Activated naive CD4-positive, alpha-beta T cell treated with anti-CD3 and anti-CD28 coated beads for 36 hours (primary cell): ENCODE measurements at regions not wholly inside any gene's neighbourhood (a gene's known extent, or its start where the extent isn't known, plus 50 kb on each side); places are given as distances from the start of the nearest gene placed in this dataset.

Experiments
- CTCF ChIA-PET: fragments of 350-600 bp; sonication (Branson Sonifier 250); formaldehyde crosslinking; loops from one replicate; lab custom pipeline; 2021; ENCODE audit warnings: antibody characterized with exemption; lab: Charles Lee
- DNase-seq: peaks from one replicate; pipeline ENCODE4 v3.0.0-alpha.2; 2020
- H3K27ac Mint-ChIP-seq: one replicate; pipeline ENCODE4 v1.8.0; 2021; ENCODE audit warnings: mild to moderate bottlenecking, mixed read lengths
- H3K27me3 Mint-ChIP-seq: one replicate; pipeline ENCODE4 v1.8.0; 2021; ENCODE audit warnings: low read depth, mixed read lengths
- H3K36me3 Mint-ChIP-seq: one replicate; pipeline ENCODE4 v1.8.0; 2021; ENCODE audit warnings: low read depth, mixed read lengths
- H3K4me1 Mint-ChIP-seq: one replicate; pipeline ENCODE4 v1.8.0; 2021; ENCODE audit warnings: low read depth, mixed read lengths
- H3K4me3 Mint-ChIP-seq: one replicate; pipeline ENCODE4 v1.8.0; 2021; ENCODE audit warnings: mild to moderate bottlenecking, moderate library complexity, mixed read lengths
- H3K9me3 Mint-ChIP-seq: one replicate; pipeline ENCODE4 v1.8.0; 2021; ENCODE audit warnings: mixed read lengths
- intact Hi-C: fragments of 100-400 bp; cut with micrococcal nuclease; formaldehyde crosslinking; loops from one replicate; pipeline ENCODE4 v1.15.1; 2023

- intact Hi-C loops = no loop called here
- CTCF ChIA-PET = no interaction called here
- H3K4me1 Mint-ChIP-seq = no peaks in the 10 kb centered on the region
- H3K4me3 Mint-ChIP-seq = no peak overlapping the region
- peaks cover 2% of the 10 kb centered on the region for H3K9me3 Mint-ChIP-seq
- no peaks in the 10 kb centered on the region for H3K27me3 Mint-ChIP-seq
- H3K36me3 Mint-ChIP-seq = no peaks in the 10 kb centered on the region
- DNase-seq = no peak
- H3K27ac Mint-ChIP-seq = no peak overlapping the region
These were observed 482.2 kb upstream of the CELF4 start for GRCh38 chr18:38047820-38048219.

GRCh38 chr18:38046651-38047050 lies 481.1 kb upstream of the CELF4 start:
- peaks cover 2% of the 10 kb centered on the region for H3K9me3 Mint-ChIP-seq
- no peak for DNase-seq
- intact Hi-C loops = no loop called here
- no peak overlapping the region for H3K27ac Mint-ChIP-seq
- no peaks in the 10 kb centered on the region for H3K4me1 Mint-ChIP-seq
- CTCF ChIA-PET = no interaction called here
- H3K36me3 Mint-ChIP-seq = no peaks in the 10 kb centered on the region
- H3K4me3 Mint-ChIP-seq = no peak overlapping the region
- no peaks in the 10 kb centered on the region for H3K27me3 Mint-ChIP-seq

DNA sequence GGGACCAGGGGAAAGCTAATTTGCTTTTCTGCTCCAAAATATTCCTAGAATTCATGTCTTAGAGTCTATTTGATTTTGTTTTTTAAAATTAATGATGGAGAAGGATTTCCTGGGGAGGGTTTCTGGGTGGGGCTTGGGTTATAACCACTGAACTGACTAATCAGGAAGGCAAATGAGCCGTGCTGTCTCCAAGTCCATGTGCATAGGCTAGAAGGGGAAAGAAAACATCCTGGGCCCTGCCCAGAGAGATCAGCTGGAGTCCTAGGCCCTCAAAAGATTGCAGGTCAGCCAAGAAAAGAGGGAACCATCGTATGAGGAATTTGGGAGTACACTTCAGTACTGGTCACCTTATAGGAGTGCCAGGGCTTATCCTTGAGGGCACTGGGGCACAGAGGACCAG lies 480.2 kb upstream of the CELF4 start:
- no peak for DNase-seq
- H3K27me3 Mint-ChIP-seq = no peaks in the 10 kb centered on the region
- no peaks in the 10 kb centered on the region for H3K36me3 Mint-ChIP-seq
- intact Hi-C loops = no loop called here
- H3K4me3 Mint-ChIP-seq = no peak overlapping the region
- CTCF ChIA-PET = no interaction called here
- peaks cover 2% of the 10 kb centered on the region for H3K9me3 Mint-ChIP-seq
- H3K4me1 Mint-ChIP-seq = no peaks in the 10 kb centered on the region
- H3K27ac Mint-ChIP-seq = no peak overlapping the region

GRCh38 chr18:38042211-38042890 lies 476.8 kb upstream of the CELF4 start:
- DNase-seq = no peak
- Mint-ChIP-seq H3K27ac (no peak overlapping the region), H3K27me3 (no peaks in the 10 kb centered on the region), H3K36me3 (no peaks in the 10 kb centered on the region), H3K4me3 (no peak overlapping the region), H3K4me1 (no peaks in the 10 kb centered on the region), H3K9me3 (peaks cover 2% of the 10 kb centered on the region)
- CTCF ChIA-PET = interaction anchor here (0.6 kb wide), 1 partner anchor 16 kb away, joined by 3 read pairs; no protein-coding TSS in a partner anchor
- intact Hi-C loops = no loop called here

DNA sequence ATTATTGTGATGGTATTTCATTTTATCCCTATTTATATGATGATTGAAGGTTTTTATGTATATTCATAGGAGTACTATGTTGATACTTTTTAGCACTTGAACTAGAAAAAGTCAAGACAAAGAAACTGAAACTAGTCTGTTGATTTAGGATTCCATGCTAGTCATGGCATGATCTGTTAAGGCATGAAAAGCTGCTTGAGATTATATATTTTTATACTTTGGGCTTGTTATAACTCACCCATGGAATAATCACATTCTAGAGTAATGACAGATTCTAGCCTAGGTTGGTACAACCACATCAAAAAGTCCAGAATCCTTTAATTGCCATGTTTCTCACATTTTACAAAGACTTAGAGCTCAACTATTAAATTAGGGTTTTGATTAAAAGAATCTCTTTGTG lies 472.6 kb upstream of the CELF4 start:
- intact Hi-C loops = no loop called here
- CTCF ChIA-PET = no interaction called here
- DNase-seq = no peak
- Mint-ChIP-seq H3K9me3 (no peaks in the 10 kb centered on the region), H3K27ac (no peak overlapping the region), H3K4me1 (no peaks in the 10 kb centered on the region), H3K4me3 (no peak overlapping the region), H3K27me3 (no peaks in the 10 kb centered on the region), H3K36me3 (no peaks in the 10 kb centered on the region)

- CTCF ChIA-PET = no interaction called here
These were observed 469.6 kb upstream of the CELF4 start for GRCh38 chr18:38035193-38035592.

DNA sequence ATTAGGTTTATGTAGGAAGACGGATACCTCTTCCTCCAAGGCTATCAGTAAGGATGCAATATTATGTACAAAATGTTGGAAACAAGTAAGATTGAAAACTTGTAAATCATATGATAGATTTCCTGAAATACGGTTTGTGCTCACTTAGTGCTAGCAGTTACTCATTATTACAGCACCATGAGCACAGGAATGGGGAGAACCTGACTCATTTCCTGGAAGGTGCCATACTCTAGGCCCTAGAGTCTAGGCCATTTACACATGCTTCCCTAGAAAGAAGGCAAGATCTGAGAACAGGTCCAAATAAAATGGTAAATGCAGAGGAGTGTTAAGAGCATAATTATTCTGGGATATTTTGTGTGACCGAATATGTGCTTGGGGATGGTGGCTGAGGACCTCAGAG lies 467.7 kb upstream of the CELF4 start:
- no peaks in the 10 kb centered on the region for H3K9me3 Mint-ChIP-seq
- intact Hi-C loops = no loop called here
- H3K36me3 Mint-ChIP-seq = no peaks in the 10 kb centered on the region
- H3K4me3 Mint-ChIP-seq = no peak overlapping the region
- no peaks in the 10 kb centered on the region for H3K4me1 Mint-ChIP-seq
- no peak for DNase-seq
- H3K27me3 Mint-ChIP-seq = no peaks in the 10 kb centered on the region
- H3K27ac Mint-ChIP-seq = no peak overlapping the region
- CTCF ChIA-PET = no interaction called here

More at GRCh38 chr18:38035193-38035592, 469.6 kb upstream of the CELF4 start:
- intact Hi-C loops = no loop called here
- DNase-seq = no peak
- no peaks in the 10 kb centered on the region for H3K27me3 Mint-ChIP-seq
- H3K9me3 Mint-ChIP-seq = no peaks in the 10 kb centered on the region
- H3K27ac Mint-ChIP-seq = no peak overlapping the region
- no peak overlapping the region for H3K4me3 Mint-ChIP-seq
- H3K36me3 Mint-ChIP-seq = no peaks in the 10 kb centered on the region
- no peaks in the 10 kb centered on the region for H3K4me1 Mint-ChIP-seq

DNA sequence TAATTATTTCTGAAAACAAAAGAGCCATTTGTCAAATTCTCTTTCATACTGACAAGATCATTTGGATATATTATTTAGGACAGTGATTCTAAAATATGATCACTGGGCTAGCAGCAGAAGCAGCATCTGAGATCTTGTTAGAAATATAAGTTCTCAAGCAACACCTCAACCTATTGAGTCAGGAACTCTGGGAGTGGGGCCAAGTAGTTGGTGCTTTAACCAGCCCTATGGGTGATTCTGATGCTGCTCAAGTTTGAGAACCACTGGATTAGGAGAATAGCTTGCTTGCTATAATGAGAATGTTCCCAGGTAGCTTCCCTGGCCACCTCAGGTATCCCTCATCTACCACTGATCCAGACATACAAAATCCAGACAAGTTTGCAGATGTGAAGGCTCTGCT lies 466.9 kb upstream of the CELF4 start:
- DNase-seq = no peak
- intact Hi-C loops = no loop called here
- Mint-ChIP-seq H3K36me3 (no peaks in the 10 kb centered on the region), H3K9me3 (no peaks in the 10 kb centered on the region), H3K27me3 (no peaks in the 10 kb centered on the region), H3K27ac (no peak overlapping the region), H3K4me3 (no peak overlapping the region), H3K4me1 (no peaks in the 10 kb centered on the region)
- CTCF ChIA-PET = no interaction called here

DNA sequence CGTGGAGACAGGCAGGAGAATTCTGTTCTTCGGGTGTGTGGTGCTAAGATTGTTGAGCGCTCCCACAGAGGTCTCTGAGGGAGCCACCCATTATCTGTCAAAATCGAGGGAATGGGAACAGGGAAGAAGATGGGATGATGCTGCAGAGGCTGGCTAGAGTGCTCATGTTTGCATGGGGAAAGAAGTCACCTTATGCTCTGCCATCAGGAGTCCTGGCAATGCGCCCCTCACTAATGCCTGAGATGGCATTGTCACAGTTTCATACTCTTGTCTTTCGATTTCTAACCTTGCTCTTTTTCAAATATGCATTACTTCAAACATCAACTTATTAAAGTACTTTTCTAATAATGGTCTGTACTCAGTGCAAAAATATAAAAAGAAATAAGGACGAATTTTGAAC lies 463.3 kb upstream of the CELF4 start:
- Mint-ChIP-seq H3K9me3 (peaks cover 2% of the 10 kb centered on the region), H3K27ac (no peak overlapping the region), H3K27me3 (no peaks in the 10 kb centered on the region), H3K4me3 (no peak overlapping the region), H3K36me3 (no peaks in the 10 kb centered on the region), H3K4me1 (no peaks in the 10 kb centered on the region)
- DNase-seq = no peak
- CTCF ChIA-PET = no interaction called here
- intact Hi-C loops = no loop called here

DNA sequence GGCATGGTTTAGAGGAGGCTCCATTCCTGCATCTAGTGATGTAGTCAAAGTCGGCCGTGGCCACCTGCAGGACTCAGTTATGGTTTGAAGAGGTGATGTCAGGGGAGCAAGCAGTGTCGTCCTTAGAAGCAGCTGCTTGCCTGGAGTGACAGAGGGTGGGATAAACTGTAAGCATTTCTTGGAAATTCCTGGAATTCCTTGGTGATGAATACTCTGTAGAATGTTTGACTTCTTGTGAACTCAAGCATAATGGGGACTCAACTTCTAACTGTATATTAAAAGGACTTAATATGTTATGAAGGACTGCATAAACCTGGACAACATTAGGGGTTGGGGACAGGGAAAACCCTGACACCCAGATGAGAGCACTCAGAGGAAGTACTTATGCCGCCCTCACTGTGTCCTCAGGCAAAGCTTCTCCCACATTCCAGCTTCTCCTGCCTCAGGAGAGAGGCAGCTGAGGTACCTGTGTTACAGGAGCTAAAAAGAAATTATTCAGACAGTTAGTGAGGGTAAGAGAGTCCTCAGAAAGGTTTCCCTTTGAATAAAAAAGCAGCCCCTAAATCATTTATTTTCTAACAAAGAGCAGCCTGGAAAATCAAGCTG lies 459.9 kb upstream of the CELF4 start:
- no peak for DNase-seq
- no peak overlapping the region for H3K4me3 Mint-ChIP-seq
- intact Hi-C loops = no loop called here
- H3K27me3 Mint-ChIP-seq = no peaks in the 10 kb centered on the region
- H3K27ac Mint-ChIP-seq = no peak overlapping the region
- no peaks in the 10 kb centered on the region for H3K36me3 Mint-ChIP-seq
- peaks cover 4% of the 10 kb centered on the region for H3K9me3 Mint-ChIP-seq
- H3K4me1 Mint-ChIP-seq = no peaks in the 10 kb centered on the region
- CTCF ChIA-PET = no interaction called here

GRCh38 chr18:38023871-38024270 lies 458.3 kb upstream of the CELF4 start:
- Mint-ChIP-seq H3K27ac (no peak overlapping the region), H3K27me3 (no peaks in the 10 kb centered on the region), H3K9me3 (peaks cover 4% of the 10 kb centered on the region), H3K4me3 (no peak overlapping the region), H3K4me1 (no peaks in the 10 kb centered on the region), H3K36me3 (no peaks in the 10 kb centered on the region)
- DNase-seq = no peak
- CTCF ChIA-PET = no interaction called here
- intact Hi-C loops = no loop called here

- Mint-ChIP-seq H3K4me3 (no peak overlapping the region), H3K27me3 (no peaks in the 10 kb centered on the region), H3K9me3 (peaks cover 4% of the 10 kb centered on the region), H3K27ac (no peak overlapping the region), H3K36me3 (no peaks in the 10 kb centered on the region), H3K4me1 (no peaks in the 10 kb centered on the region)
- CTCF ChIA-PET = no interaction called here
- intact Hi-C loops = no loop called here
- no peak for DNase-seq
These were observed 456.6 kb upstream of the CELF4 start for GRCh38 chr18:38022234-38022633.

GRCh38 chr18:38019292-38019691 lies 453.7 kb upstream of the CELF4 start:
- no peak overlapping the region for H3K4me3 Mint-ChIP-seq
- no peaks in the 10 kb centered on the region for H3K27me3 Mint-ChIP-seq
- no peak for DNase-seq
- no peak overlapping the region for H3K27ac Mint-ChIP-seq
- H3K9me3 Mint-ChIP-seq = peaks cover 12% of the 10 kb centered on the region
- CTCF ChIA-PET = no interaction called here
- no peaks in the 10 kb centered on the region for H3K36me3 Mint-ChIP-seq
- no peaks in the 10 kb centered on the region for H3K4me1 Mint-ChIP-seq
- intact Hi-C loops = no loop called here
